ENCODE measurements at regions not wholly inside any gene's neighbourhood (a gene's known extent, or its start where the extent isn't known, plus 50 kb on each side); places are given as distances from the start of the nearest gene placed in this dataset.

DNA sequence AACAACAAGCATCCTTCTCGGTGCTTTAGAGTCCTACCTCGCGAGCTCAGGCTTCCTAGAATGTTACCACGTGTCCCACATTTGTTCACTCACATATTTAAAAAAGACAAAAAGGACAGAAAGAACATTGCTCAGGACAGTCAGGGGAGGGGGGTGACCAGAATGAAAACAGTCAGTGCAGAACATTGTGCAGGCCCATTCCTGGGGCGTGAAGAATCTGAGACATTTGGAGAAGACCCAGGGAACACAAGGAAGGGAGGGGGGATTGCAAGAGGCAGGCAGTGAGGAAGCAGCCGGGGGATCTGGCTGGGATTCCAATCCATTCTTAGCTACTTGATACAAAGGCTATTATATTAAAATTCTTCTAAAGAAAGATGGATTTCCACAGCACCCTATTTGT, 270.4 kb upstream of the CITED2 start:
- no peak overlapping the region for H3K4me3 ChIP-seq
- H3K4me1 ChIP-seq: no peaks in the 10 kb centered on the region
- intact Hi-C loops (cut with DNase I): no loop called here
- no peaks in the 10 kb centered on the region for H3K9me3 ChIP-seq
- no peak overlapping the region for H3K27ac ChIP-seq
- ATAC-seq (no peak), DNase-seq (no peak)
- no peaks in the 10 kb centered on the region for H3K36me3 ChIP-seq
- no peaks in the 10 kb centered on the region for H3K27me3 ChIP-seq (ENCODE audit: low read depth)
- TF ChIP-seq, protein P1, sequence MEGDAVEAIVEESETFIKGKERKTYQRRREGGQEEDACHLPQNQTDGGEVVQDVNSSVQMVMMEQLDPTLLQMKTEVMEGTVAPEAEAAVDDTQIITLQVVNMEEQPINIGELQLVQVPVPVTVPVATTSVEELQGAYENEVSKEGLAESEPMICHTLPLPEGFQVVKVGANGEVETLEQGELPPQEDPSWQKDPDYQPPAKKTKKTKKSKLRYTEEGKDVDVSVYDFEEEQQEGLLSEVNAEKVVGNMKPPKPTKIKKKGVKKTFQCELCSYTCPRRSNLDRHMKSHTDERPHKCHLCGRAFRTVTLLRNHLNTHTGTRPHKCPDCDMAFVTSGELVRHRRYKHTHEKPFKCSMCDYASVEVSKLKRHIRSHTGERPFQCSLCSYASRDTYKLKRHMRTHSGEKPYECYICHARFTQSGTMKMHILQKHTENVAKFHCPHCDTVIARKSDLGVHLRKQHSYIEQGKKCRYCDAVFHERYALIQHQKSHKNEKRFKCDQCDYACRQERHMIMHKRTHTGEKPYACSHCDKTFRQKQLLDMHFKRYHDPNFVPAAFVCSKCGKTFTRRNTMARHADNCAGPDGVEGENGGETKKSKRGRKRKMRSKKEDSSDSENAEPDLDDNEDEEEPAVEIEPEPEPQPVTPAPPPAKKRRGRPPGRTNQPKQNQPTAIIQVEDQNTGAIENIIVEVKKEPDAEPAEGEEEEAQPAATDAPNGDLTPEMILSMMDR (IDR thresholded peaks at IDR 0.05): no peak

DNA sequence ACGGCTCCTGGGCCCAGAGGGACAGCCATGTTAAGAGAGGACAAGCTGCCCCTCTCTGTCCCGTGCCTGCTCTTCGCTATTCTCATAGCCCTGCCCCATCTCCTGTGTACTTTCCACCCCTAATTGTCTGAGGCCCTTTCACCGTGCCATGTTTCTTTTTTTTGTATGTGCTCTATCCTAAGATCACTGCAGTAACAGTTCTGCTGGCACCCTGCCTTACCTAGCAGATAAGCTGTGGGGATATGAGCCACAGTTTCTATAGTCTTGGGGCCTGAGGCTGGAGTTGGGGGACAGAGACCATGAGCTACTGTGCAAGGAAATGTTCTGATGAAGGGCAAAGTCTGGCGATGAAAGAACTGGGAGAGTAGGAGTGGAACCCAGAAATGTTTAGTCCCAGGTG, 269.5 kb upstream of the CITED2 start:
- Histone ChIP-seq H3K27me3 (ENCODE audit: low read depth) (no peaks in the 10 kb centered on the region), H3K36me3 (no peaks in the 10 kb centered on the region), H3K4me3 (no peak overlapping the region), H3K27ac (no peak overlapping the region), H3K4me1 (peaks cover 3% of the 10 kb centered on the region), H3K9me3 (no peaks in the 10 kb centered on the region)
- intact Hi-C loops (cut with DNase I): no loop called here
- no peak for DNase-seq
- TF ChIP-seq, protein P1 (IDR thresholded peaks at IDR 0.05): no peak
- ATAC-seq: no peak

DNA sequence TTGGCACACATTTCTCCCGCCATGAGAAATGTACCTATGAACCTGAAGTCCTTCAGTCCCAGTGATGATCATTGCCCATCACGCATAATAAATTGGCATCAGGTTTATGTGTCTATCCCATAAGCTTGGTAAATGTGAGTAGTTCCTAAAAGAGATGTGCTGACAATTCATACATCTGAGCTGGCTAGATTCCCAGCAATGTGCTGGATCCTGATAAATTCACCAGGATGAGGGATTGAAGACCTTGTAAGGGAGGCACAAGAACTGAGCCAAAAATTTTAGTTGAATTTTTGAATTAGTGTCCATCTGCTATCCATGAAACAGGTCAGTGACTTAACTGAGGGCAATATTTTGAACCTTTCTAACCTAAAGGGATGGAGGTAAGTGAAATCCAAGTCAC, 267.9 kb upstream of the CITED2 start:
- DNase-seq: no peak
- no peaks in the 10 kb centered on the region for H3K9me3 ChIP-seq
- TF ChIP-seq, protein P1 (IDR thresholded peaks at IDR 0.05): no peak
- H3K27ac ChIP-seq: no peak overlapping the region
- H3K4me1 ChIP-seq: peaks cover 4% of the 10 kb centered on the region
- no peak for ATAC-seq
- no peak overlapping the region for H3K4me3 ChIP-seq
- no peaks in the 10 kb centered on the region for H3K36me3 ChIP-seq
- no peaks in the 10 kb centered on the region for H3K27me3 ChIP-seq (ENCODE audit: low read depth)
- intact Hi-C loops (cut with DNase I): no loop called here

DNA sequence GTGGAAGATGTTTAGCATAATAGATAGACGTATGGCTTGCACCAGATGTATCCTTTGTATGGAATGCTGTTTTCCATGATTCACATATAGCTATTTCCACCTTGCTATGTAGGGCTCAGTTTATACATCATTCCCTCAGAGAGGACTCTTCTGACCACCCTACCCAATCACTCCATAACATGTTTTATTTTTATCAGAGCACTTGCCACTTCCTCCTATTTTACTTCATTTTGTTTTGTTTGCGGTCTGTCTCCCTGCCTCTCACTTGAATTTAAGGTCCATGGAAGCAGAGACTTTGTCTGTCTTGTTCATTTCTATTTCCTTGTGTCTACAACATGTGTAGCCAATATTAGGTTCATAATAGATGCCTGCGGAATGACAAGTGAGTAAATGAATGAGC, 266.9 kb upstream of the CITED2 start:
- Histone ChIP-seq H3K4me3 (no peak overlapping the region), H3K27ac (no peak overlapping the region), H3K9me3 (no peaks in the 10 kb centered on the region), H3K36me3 (no peaks in the 10 kb centered on the region), H3K4me1 (peaks cover 4% of the 10 kb centered on the region), H3K27me3 (ENCODE audit: low read depth) (no peaks in the 10 kb centered on the region)
- intact Hi-C loops (cut with DNase I): no loop called here
- ATAC-seq (no peak), DNase-seq (no peak)
- TF ChIP-seq, protein P1 (IDR thresholded peaks at IDR 0.05): no peak

DNA sequence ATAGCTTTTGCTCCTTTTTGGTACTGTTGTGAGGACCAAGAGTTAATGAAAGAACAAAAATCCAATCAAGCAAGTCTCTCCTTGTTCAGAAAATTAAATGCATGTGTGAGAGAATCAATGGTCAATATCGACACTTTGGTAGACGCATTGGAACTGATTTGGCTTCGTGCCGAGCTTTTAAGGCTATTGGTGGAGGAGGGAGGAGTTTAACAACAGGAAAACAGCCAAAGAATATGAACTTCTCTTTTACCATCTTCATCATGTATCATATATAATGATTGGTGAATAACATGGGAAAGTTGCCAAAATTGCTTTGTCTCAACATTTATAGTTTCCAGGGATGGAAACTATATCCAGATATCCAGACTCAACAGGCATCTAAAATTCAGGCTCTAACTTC, 266.5 kb upstream of the CITED2 start:
- Histone ChIP-seq H3K4me1 (peaks cover 4% of the 10 kb centered on the region), H3K27ac (no peak overlapping the region)
- intact Hi-C loops (cut with DNase I): no loop called here

More for the DNA sequence above, 266.5 kb upstream of the CITED2 start:
- Histone ChIP-seq H3K27me3 (ENCODE audit: low read depth) (no peaks in the 10 kb centered on the region), H3K9me3 (no peaks in the 10 kb centered on the region), H3K36me3 (no peaks in the 10 kb centered on the region), H3K4me3 (no peak overlapping the region)
- no peak for DNase-seq
- no peak for ATAC-seq
- TF ChIP-seq, protein P1 (IDR thresholded peaks at IDR 0.05): no peak

Data from lower lobe of right lung (tissue), 2 donors.